ENCODE measurements at regions not wholly inside any gene's neighbourhood (a gene's known extent, or its start where the extent isn't known, plus 50 kb on each side); places are given as distances from the start of the nearest gene placed in this dataset.
A peak's percentile ranks its signal among the peaks of the same experiment; 100 is the strongest.

GRCh38 chr9:89554307-89555035 is 50.3 kb upstream of the GADD45G start:
- TF ChIP-seq CTCF (IDR thresholded peaks at IDR 0.05; ENCODE audit: insufficient read depth, low read length, poor library complexity, severe bottlenecking), result no peak
- H3K36me3 ChIP-seq (ENCODE audit: control insufficient read depth, insufficient read depth, low read length), result no peaks in the 10 kb centered on the region
- no peak for DNase-seq (ENCODE audit: low read depth)
- H3K27me3 ChIP-seq (ENCODE audit: control insufficient read depth, insufficient read depth, low read length), result no peaks in the 10 kb centered on the region
- no peak overlapping the region for H3K4me3 ChIP-seq (ENCODE audit: low read depth, low read length)

- TF ChIP-seq CTCF (IDR thresholded peaks at IDR 0.05; ENCODE audit: insufficient read depth, low read length, poor library complexity, severe bottlenecking), result no peak
Measured at GRCh38 chr9:89553451-89554010, 51.3 kb upstream of the GADD45G start.

GRCh38 chr9:89550346-89550927 is 52.5 kb upstream of the SEMA4D start:
- Histone ChIP-seq H3K4me3 (ENCODE audit: low read depth, low read length) (no peak overlapping the region), H3K36me3 (ENCODE audit: control insufficient read depth, insufficient read depth, low read length) (no peaks in the 10 kb centered on the region), H3K27me3 (ENCODE audit: control insufficient read depth, insufficient read depth, low read length) (no peaks in the 10 kb centered on the region)
- no peak for DNase-seq (ENCODE audit: low read depth)
- TF ChIP-seq CTCF (IDR thresholded peaks at IDR 0.05; ENCODE audit: insufficient read depth, low read length, poor library complexity, severe bottlenecking), result no peak

More at GRCh38 chr9:89553451-89554010, 51.3 kb upstream of the GADD45G start:
- H3K4me3 ChIP-seq (ENCODE audit: low read depth, low read length), result no peak overlapping the region
- DNase-seq (ENCODE audit: low read depth), result no peak
- no peaks in the 10 kb centered on the region for H3K27me3 ChIP-seq (ENCODE audit: control insufficient read depth, insufficient read depth, low read length)
- H3K36me3 ChIP-seq (ENCODE audit: control insufficient read depth, insufficient read depth, low read length), result no peaks in the 10 kb centered on the region

- DNase-seq (ENCODE audit: low read depth), result no peak
- Histone ChIP-seq H3K4me3 (ENCODE audit: low read depth, low read length) (no peak overlapping the region), H3K36me3 (ENCODE audit: control insufficient read depth, insufficient read depth, low read length) (no peaks in the 10 kb centered on the region), H3K27me3 (ENCODE audit: control insufficient read depth, insufficient read depth, low read length) (no peaks in the 10 kb centered on the region)
- peak; percentile 95 for TF ChIP-seq CTCF (IDR thresholded peaks at IDR 0.05; ENCODE audit: insufficient read depth, low read length, poor library complexity, severe bottlenecking)
Measured at GRCh38 chr9:89549031-89549644, 51.2 kb upstream of the SEMA4D start.

- Histone ChIP-seq H3K36me3 (ENCODE audit: control insufficient read depth, insufficient read depth, low read length) (no peaks in the 10 kb centered on the region), H3K4me3 (ENCODE audit: low read depth, low read length) (no peak overlapping the region), H3K27me3 (ENCODE audit: control insufficient read depth, insufficient read depth, low read length) (no peaks in the 10 kb centered on the region)
- no peak for DNase-seq (ENCODE audit: low read depth)
- no peak for TF ChIP-seq CTCF (IDR thresholded peaks at IDR 0.05; ENCODE audit: insufficient read depth, low read length, poor library complexity, severe bottlenecking)
Measured at GRCh38 chr9:89548071-89548638, 50.2 kb upstream of the SEMA4D start.
